ENCODE measurements at regions not wholly inside any gene's neighbourhood (a gene's known extent, or its start where the extent isn't known, plus 50 kb on each side); places are given as distances from the start of the nearest gene placed in this dataset.

DNA sequence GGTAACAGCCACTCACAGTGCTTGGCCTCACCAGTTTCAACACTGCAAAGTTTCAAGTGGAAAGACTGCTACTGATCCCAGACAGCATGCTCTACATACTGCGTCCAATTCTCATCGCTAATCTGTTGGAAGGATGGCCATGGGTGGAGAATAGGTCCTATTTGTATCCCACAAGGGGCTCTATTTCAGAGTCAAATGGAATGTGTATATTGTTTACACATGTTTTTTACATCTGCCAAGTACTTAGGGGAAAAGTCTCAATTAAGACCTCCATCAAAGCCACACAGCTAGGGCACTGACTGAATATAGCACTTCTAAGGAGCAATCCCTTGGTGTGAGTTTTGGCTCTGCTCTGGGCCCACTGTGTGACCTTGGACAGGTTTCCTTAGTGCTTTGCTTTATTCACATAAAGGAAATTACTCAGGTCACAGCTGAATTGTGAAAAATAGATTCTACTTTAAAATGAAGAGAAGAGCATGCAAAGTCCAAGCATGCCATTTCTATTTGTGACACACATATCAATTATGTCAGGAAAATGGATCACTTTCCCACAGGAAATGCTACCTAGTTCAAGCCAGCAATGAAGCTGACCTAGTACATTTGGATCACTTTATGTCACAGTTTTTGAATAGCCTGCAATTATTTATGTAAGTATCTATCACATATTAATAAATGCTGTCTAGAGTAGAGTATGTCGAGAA, 112.9 kb upstream of the STK17B start:
- Histone ChIP-seq H3K4me3 (ENCODE audit: low read length) (no peak overlapping the region), H3K27ac (ENCODE audit: low read depth, low read length) (no peak overlapping the region), H3K36me3 (ENCODE audit: insufficient read depth, low read length) (no peaks in the 10 kb centered on the region), H3K9me3 (ENCODE audit: insufficient read depth, low read depth, low read length) (no peaks in the 10 kb centered on the region), H3K27me3 (ENCODE audit: insufficient read depth, low read length) (no peaks in the 10 kb centered on the region), H3K9ac (ENCODE audit: low read depth, low read length) (no peak overlapping the region), H3K4me1 (ENCODE audit: insufficient read depth, low read length) (no peaks in the 10 kb centered on the region)
- 100% methylated on average over 2 of the region's 3 CpGs for WGBS

DNA sequence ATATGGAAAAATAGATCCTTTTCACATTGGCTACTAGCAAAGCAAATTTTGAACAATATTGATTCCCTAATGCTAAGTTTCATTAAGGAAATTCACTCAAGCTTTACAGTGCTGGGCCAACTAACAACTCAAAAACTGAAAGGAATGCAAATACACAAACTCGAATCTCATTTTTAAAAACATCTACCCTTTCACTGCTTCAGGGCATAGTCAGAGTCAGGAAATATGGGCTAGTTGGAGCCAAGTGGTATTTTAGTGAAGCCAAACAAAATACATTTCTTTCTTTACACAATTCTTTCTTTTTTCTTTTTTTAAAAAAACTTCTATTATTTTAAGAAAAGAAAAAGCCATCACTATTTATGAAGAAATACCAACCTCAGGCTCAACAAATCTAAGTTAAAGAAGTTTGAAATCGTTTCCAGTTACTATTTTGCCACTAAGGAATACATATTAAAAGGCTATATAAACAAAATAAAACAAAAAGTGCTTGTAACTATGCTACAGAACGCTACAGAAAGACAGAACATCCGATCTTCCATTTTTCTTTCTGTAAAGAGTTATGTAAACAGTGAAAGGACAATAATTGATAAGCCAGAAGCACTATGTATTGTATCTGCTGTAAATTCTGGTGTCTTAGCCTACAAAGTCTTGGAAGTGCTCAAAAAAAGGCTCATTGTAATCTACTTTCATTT, 113.6 kb upstream of the STK17B start:
- H3K4me1 ChIP-seq (ENCODE audit: insufficient read depth, low read length), result no peaks in the 10 kb centered on the region
- no peaks in the 10 kb centered on the region for H3K27me3 ChIP-seq (ENCODE audit: insufficient read depth, low read length)
- H3K4me3 ChIP-seq (ENCODE audit: low read length), result no peak overlapping the region
- H3K9me3 ChIP-seq (ENCODE audit: insufficient read depth, low read depth, low read length), result no peaks in the 10 kb centered on the region
- WGBS, result 91% methylated on average over 3 of the region's 4 CpGs
- H3K27ac ChIP-seq (ENCODE audit: low read depth, low read length), result no peak overlapping the region
- no peaks in the 10 kb centered on the region for H3K36me3 ChIP-seq (ENCODE audit: insufficient read depth, low read length)
- H3K9ac ChIP-seq (ENCODE audit: low read depth, low read length), result no peak overlapping the region

DNA sequence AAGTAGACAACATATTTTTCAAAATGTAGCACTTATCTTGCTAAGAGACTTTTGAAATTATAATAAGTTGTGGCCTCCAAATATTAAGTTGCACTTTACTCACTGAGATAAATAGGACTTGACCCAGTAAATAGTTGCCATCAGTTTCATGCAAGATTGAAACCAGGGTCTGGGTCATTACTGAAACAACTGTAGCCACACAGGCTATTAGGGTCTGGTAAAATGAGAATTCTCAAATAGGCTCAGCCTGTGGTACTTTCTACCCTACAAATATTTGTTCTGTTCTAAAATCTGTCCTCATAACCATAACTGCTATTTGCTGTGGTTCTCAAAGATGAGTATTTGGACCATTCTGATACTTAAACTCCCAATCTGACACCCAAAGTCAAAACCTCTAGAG, 115.4 kb upstream of the STK17B start:
- no peak overlapping the region for H3K27ac ChIP-seq (ENCODE audit: low read depth, low read length)
- H3K9ac ChIP-seq (ENCODE audit: low read depth, low read length), result no peak overlapping the region
- no peaks in the 10 kb centered on the region for H3K27me3 ChIP-seq (ENCODE audit: insufficient read depth, low read length)
- no peaks in the 10 kb centered on the region for H3K36me3 ChIP-seq (ENCODE audit: insufficient read depth, low read length)
- no peak overlapping the region for H3K4me3 ChIP-seq (ENCODE audit: low read length)
- no peaks in the 10 kb centered on the region for H3K4me1 ChIP-seq (ENCODE audit: insufficient read depth, low read length)
- no peaks in the 10 kb centered on the region for H3K9me3 ChIP-seq (ENCODE audit: insufficient read depth, low read depth, low read length)

- H3K36me3 ChIP-seq (ENCODE audit: insufficient read depth, low read length), result no peaks in the 10 kb centered on the region
- H3K27me3 ChIP-seq (ENCODE audit: insufficient read depth, low read length), result no peaks in the 10 kb centered on the region
- H3K9me3 ChIP-seq (ENCODE audit: insufficient read depth, low read depth, low read length), result no peaks in the 10 kb centered on the region
- H3K9ac ChIP-seq (ENCODE audit: low read depth, low read length), result no peak overlapping the region
- no peaks in the 10 kb centered on the region for H3K4me1 ChIP-seq (ENCODE audit: insufficient read depth, low read length)
- no peak overlapping the region for H3K27ac ChIP-seq (ENCODE audit: low read depth, low read length)
- H3K4me3 ChIP-seq (ENCODE audit: low read length), result no peak overlapping the region
- 97% methylated on average over 1 of the region's 1 CpG for WGBS
Observed at GRCh38 chr2:196287523-196287922, 116.1 kb upstream of the STK17B start.

GRCh38 chr2:196288006-196288538, 116.7 kb upstream of the STK17B start:
- Histone ChIP-seq H3K27ac (ENCODE audit: low read depth, low read length) (no peak overlapping the region), H3K27me3 (ENCODE audit: insufficient read depth, low read length) (no peaks in the 10 kb centered on the region), H3K9ac (ENCODE audit: low read depth, low read length) (no peak overlapping the region), H3K9me3 (ENCODE audit: insufficient read depth, low read depth, low read length) (no peaks in the 10 kb centered on the region), H3K36me3 (ENCODE audit: insufficient read depth, low read length) (no peaks in the 10 kb centered on the region), H3K4me3 (ENCODE audit: low read length) (no peak overlapping the region), H3K4me1 (ENCODE audit: insufficient read depth, low read length) (no peaks in the 10 kb centered on the region)
- 76% methylated on average over 5 of the region's 5 CpGs for WGBS

DNA sequence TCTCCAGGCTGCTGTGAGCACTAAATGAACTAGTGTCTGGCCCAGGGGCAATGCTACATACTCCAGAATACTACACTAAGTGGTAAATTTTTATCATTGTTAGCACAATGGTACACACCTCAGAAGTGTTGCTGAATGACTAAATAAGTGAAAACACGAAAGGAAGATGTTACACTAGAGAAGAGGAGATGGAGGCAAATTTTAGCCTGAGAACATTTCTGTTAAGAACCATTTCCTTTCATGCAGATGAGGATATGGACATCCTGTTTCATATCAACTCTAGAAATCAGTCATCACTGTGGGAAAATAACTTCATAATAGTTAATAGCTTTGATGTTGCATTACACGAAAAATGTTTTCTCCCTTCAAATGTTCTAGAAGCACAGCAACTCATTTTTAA, 117.6 kb upstream of the STK17B start:
- Histone ChIP-seq H3K27me3 (ENCODE audit: insufficient read depth, low read length) (no peaks in the 10 kb centered on the region), H3K4me3 (ENCODE audit: low read length) (no peak overlapping the region), H3K9ac (ENCODE audit: low read depth, low read length) (no peak overlapping the region), H3K27ac (ENCODE audit: low read depth, low read length) (no peak overlapping the region), H3K9me3 (ENCODE audit: insufficient read depth, low read depth, low read length) (no peaks in the 10 kb centered on the region), H3K4me1 (ENCODE audit: insufficient read depth, low read length) (no peaks in the 10 kb centered on the region), H3K36me3 (ENCODE audit: insufficient read depth, low read length) (no peaks in the 10 kb centered on the region)
- 91% methylated on average over 2 of the region's 2 CpGs for WGBS

DNA sequence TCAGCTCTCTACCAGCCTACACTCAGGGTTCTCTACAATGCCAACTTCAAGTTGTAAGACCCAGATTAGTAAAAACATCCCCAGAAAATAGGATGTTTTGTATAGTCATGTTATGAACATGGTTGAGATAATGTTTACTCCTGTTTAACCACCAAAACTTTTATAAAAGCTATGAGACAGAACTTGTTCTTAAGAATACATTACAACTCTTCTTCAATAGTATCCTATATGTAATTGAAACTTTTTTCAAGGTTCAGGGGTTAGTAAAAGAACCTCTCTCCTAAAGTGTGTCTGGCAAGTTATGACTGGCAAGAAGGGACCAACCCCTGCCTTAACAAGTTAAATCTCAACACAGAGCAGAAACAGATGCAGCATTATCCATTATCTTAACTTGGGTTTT, 118.8 kb upstream of the STK17B start:
- H3K27ac ChIP-seq (ENCODE audit: low read depth, low read length), result no peak overlapping the region
- no peaks in the 10 kb centered on the region for H3K9me3 ChIP-seq (ENCODE audit: insufficient read depth, low read depth, low read length)
- H3K4me3 ChIP-seq (ENCODE audit: low read length), result no peak overlapping the region
- H3K36me3 ChIP-seq (ENCODE audit: insufficient read depth, low read length), result no peaks in the 10 kb centered on the region
- no peak overlapping the region for H3K9ac ChIP-seq (ENCODE audit: low read depth, low read length)
- H3K27me3 ChIP-seq (ENCODE audit: insufficient read depth, low read length), result no peaks in the 10 kb centered on the region
- H3K4me1 ChIP-seq (ENCODE audit: insufficient read depth, low read length), result no peaks in the 10 kb centered on the region

- WGBS, result 94% methylated on average over 1 of the region's 1 CpG
- Histone ChIP-seq H3K36me3 (ENCODE audit: insufficient read depth, low read length) (no peaks in the 10 kb centered on the region), H3K9me3 (ENCODE audit: insufficient read depth, low read depth, low read length) (no peaks in the 10 kb centered on the region), H3K27me3 (ENCODE audit: insufficient read depth, low read length) (no peaks in the 10 kb centered on the region), H3K27ac (ENCODE audit: low read depth, low read length) (no peak overlapping the region), H3K4me1 (ENCODE audit: insufficient read depth, low read length) (no peaks in the 10 kb centered on the region), H3K9ac (ENCODE audit: low read depth, low read length) (no peak overlapping the region), H3K4me3 (ENCODE audit: low read length) (no peak overlapping the region)
Observed at GRCh38 chr2:196290569-196290968, 119.2 kb upstream of the STK17B start.

- Histone ChIP-seq H3K27me3 (ENCODE audit: insufficient read depth, low read length) (no peaks in the 10 kb centered on the region), H3K27ac (ENCODE audit: low read depth, low read length) (no peak overlapping the region), H3K9ac (ENCODE audit: low read depth, low read length) (no peak overlapping the region), H3K4me1 (ENCODE audit: insufficient read depth, low read length) (no peaks in the 10 kb centered on the region), H3K36me3 (ENCODE audit: insufficient read depth, low read length) (no peaks in the 10 kb centered on the region), H3K4me3 (ENCODE audit: low read length) (no peak overlapping the region), H3K9me3 (ENCODE audit: insufficient read depth, low read depth, low read length) (no peaks in the 10 kb centered on the region)
- 94% methylated on average over 2 of the region's 2 CpGs for WGBS
Observed at GRCh38 chr2:196291426-196291825, 120.0 kb upstream of the STK17B start.

DNA sequence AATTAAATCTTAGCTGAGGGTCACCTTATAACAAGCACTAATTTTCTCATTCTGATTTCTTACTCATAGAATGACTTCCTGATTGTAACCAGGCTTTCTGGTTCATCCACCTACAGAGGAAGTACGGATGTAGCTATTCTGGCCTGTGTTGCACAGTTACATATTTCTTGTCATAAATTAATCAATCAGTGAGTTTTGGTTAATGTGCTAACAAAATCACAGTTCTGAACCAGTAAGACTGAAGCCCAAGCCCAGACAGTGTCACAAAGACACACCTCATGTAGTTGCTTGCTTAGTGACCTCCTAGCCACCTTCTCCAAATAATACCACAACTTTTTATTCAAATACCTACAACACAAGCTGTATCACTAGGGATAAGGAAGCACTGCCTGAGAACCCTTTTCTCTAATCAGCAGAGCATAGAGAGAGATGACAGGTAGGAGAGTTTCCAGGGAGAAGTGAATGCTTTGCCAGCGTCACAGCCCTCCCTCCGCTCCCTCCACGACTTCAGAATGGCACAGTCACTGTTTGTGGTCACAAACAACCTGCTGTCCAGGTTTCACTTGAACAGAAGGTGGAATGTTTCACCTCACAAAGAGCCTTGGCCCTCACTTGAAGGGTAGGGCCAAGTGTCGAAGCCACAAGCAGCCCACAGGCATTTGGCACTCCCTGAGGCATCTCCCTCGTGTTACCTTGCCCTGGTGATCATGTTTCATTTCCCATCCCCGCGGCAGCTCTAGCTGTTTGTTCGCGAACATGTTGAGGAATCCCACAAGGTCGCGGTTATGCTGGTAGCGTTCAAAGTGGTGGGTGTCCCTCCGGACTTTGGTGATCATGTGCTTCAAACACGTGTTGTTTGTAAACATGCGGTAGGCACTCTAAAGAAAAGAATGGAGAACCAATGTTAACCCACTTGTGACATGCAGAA, 120.8 kb upstream of the STK17B start:
- WGBS, result 94% methylated on average over 16 of the region's 16 CpGs
- no peak overlapping the region for H3K9ac ChIP-seq (ENCODE audit: low read depth, low read length)
- no peak overlapping the region for H3K27ac ChIP-seq (ENCODE audit: low read depth, low read length)
- no peaks in the 10 kb centered on the region for H3K9me3 ChIP-seq (ENCODE audit: insufficient read depth, low read depth, low read length)
- no peaks in the 10 kb centered on the region for H3K4me1 ChIP-seq (ENCODE audit: insufficient read depth, low read length)
- H3K4me3 ChIP-seq (ENCODE audit: low read length), result no peak overlapping the region
- H3K27me3 ChIP-seq (ENCODE audit: insufficient read depth, low read length), result no peaks in the 10 kb centered on the region
- no peaks in the 10 kb centered on the region for H3K36me3 ChIP-seq (ENCODE audit: insufficient read depth, low read length)
